Activated CD4-positive, alpha-beta T cell treated with anti-CD3 and anti-CD28 coated beads, Interleukin-2, amount 50 U/mL, for 16 hours (primary cell): ENCODE measurements at regions not wholly inside any gene's neighbourhood (a gene's known extent, or its start where the extent isn't known, plus 50 kb on each side); places are given as distances from the start of the nearest gene placed in this dataset.

Source experiments
- DNase-seq: peaks from one replicate; pipeline ENCODE4 v3.0.0-alpha.2; 2020

GRCh38 chr7:11895337-11895736 lies 63.3 kb upstream of the THSD7A start:
- no peak for DNase-seq

GRCh38 chr7:11896663-11897062 lies 64.7 kb upstream of the THSD7A start:
- DNase-seq, result no peak

- no peak for DNase-seq
Observed at GRCh38 chr7:11899247-11899646, 67.2 kb upstream of the THSD7A start.

GRCh38 chr7:11910253-11910652 lies 78.3 kb upstream of the THSD7A start:
- DNase-seq, result no peak

GRCh38 chr7:11911900-11912299 lies 79.9 kb upstream of the THSD7A start:
- no peak for DNase-seq

- no peak for DNase-seq
Observed at GRCh38 chr7:11914645-11915044, 82.6 kb upstream of the THSD7A start.

GRCh38 chr7:11923376-11923930 lies 91.5 kb upstream of the THSD7A start:
- no peak for DNase-seq

- DNase-seq, result no peak
Observed at GRCh38 chr7:11931307-11931706, 99.3 kb upstream of the THSD7A start.

- no peak for DNase-seq
Observed at GRCh38 chr7:11934796-11935195, 102.8 kb upstream of the THSD7A start.

GRCh38 chr7:11935905-11936304 lies 103.9 kb upstream of the THSD7A start:
- no peak for DNase-seq

- DNase-seq, result no peak
Observed at GRCh38 chr7:11946794-11947193, 114.8 kb upstream of the THSD7A start.

- DNase-seq, result no peak
Observed at GRCh38 chr7:11950281-11950680, 118.3 kb upstream of the THSD7A start.

- no peak for DNase-seq
Observed at GRCh38 chr7:11950942-11951341, 118.9 kb upstream of the THSD7A start.

GRCh38 chr7:11951909-11952308 lies 119.9 kb upstream of the THSD7A start:
- DNase-seq, result peak; percentile 3

- DNase-seq, result no peak
Observed at GRCh38 chr7:11952972-11953371, 121.0 kb upstream of the THSD7A start.

- no peak for DNase-seq
Observed at GRCh38 chr7:11956991-11957390, 125.0 kb upstream of the THSD7A start.

GRCh38 chr7:11957956-11958355 lies 126.0 kb upstream of the THSD7A start:
- DNase-seq, result no peak

- no peak for DNase-seq
Observed at GRCh38 chr7:11959121-11959520, 127.1 kb upstream of the THSD7A start.

GRCh38 chr7:11960621-11961020 lies 128.6 kb upstream of the THSD7A start:
- no peak for DNase-seq

GRCh38 chr7:11969643-11970042 lies 137.6 kb upstream of the THSD7A start:
- DNase-seq, result no peak

- DNase-seq, result no peak
Observed at GRCh38 chr7:11970132-11970531, 138.1 kb upstream of the THSD7A start.

GRCh38 chr7:11985376-11985775 lies 153.4 kb upstream of the THSD7A start:
- no peak for DNase-seq

GRCh38 chr7:11985971-11986370 lies 154.0 kb upstream of the THSD7A start:
- DNase-seq, result no peak

- no peak for DNase-seq
Observed at GRCh38 chr7:11988186-11988585, 156.2 kb upstream of the THSD7A start.

- no peak for DNase-seq
Observed at GRCh38 chr7:12002428-12002827, 170.4 kb upstream of the THSD7A start.

- no peak for DNase-seq
Observed at GRCh38 chr7:12004581-12004980, 172.6 kb upstream of the THSD7A start.
